ENCODE measurements at regions not wholly inside any gene's neighbourhood (a gene's known extent, or its start where the extent isn't known, plus 50 kb on each side); places are given as distances from the start of the nearest gene placed in this dataset.
"Not testable (repeated sequence)": the region's sequence is repeated elsewhere in the genome, so short reads cannot be mapped to it uniquely, and the experiment has no call there.

GRCh38 chr1:34371179-34371578, 194.5 kb downstream of the C1orf94 start:
- DNase-seq = not testable (repeated sequence)

DNA sequence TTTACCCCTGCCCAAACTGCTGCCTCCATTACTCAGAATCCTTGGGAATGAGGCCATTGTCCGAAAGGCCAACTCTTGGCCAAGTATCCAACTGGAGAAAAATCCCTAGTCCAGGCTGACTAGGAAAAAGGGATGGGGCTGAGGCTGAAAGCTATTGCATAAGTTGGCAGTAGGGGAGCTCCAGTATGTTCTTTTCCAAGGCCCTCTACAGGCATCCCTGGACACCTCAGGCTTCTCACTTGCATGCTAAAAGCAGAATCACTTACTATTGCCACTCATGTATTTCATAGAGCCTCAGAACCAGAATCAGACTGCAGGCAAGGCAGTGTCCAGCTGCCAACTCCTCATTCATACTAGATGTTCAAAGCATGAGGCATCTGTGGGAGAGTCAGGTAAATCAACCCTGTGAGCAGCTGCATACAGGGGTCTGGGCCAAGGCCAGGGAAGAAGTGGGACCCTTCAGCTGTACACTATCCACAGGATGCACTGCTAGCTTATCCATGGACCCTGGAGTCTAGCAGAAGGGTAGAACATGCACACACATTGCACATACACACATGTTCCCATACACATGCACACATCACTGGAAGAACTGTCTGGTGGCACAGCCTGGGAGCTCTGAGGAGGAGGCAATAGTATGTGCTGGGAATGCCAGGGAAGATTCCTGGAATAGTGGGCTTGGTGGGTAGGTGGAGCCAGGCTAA, 195.3 kb downstream of the C1orf94 start:
- DNase-seq = no peak

- no peak for DNase-seq
Observed at GRCh38 chr1:34372891-34373290, 196.2 kb downstream of the C1orf94 start.

DNA sequence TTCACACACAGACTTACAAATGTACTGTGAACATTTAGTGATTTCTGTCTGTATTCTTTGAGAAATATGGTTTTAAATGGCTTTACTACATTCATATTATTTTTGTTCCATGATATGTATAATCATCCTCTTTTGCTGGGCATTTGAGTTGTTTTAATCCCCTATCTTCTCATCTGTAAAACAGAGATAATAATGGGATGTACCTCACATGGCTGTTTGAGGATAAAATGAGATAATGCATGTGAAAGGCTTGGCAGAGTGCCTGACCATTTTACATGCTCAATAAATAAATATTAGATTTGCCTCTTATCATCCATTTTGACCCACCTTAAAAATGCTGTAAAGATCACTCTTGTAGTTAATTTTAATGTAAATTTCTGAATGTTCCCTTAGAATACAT, 197.2 kb downstream of the C1orf94 start:
- no peak for DNase-seq

GRCh38 chr1:34376531-34376930, 199.8 kb downstream of the C1orf94 start:
- no peak for DNase-seq

DNA sequence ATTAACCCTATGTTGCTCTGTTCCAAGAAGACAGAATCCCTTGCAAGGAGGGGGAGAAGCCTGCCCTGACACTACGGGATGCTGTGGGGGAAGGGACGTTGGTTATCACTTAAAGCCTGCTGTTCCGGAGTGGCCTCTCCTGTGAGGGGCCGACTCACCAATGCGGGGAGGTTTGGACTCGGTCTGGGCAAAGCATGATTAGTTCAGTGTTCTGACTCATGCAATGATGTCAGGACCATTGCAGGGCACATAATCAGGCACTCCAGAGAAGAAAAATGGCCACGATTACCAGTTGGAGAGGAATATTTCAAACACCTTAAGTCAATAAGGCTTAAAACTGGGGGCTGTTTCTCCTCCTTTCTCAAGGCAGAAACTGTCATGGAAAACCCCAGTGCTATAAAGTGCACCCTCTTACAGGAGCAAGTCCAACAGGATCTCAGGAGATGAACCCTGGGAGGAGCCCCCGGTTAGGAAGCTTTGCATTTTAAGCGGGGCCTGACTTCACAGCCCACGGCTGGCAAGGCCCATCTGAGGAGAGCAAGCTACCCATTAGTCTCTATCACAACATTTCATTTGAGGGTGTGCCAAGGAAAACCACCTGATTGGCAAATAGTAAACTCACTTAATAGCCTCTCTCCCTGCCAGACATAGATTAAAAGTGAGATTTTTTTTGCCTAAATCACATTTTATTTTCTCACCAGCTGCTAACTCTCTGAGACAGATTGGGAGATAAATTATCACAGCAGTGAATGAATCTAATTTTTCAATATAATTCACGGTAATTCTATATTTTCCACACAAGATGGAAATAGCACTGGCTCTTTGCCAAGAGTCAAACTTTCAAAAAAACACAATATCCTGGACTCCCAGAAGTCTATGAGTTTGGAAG, 202.5 kb downstream of the C1orf94 start:
- DNase-seq = no peak

GRCh38 chr1:34379911-34380310, 203.2 kb downstream of the C1orf94 start:
- DNase-seq = no peak

DNA sequence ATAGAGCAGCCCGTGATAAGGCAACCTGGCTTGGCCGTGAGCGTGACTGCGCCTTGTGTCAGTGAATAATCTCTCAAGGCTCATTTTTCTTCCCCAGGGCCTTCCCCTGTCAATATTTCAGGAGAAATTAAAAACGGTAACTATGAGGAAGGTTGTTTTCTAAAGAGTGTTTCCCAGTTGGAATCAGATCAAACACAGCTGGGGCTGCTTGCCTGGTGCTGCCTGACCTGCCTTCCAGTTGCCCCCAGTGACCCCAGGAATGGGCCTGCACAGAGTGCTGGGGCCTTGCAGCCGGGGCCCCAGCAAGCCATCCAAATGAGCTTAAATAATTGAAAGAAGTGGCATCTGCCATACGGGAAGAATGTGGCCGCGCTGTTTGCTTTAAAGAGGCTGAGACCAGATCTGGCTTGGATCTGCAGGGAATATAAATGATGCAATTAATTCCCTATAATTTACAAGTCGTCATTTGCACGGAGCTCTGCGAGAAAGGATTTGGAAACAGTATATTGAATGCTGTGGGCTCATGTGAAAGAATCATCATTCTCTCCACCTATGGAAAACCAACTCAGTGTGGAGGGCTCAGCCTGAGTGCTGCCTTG, 203.9 kb downstream of the C1orf94 start:
- DNase-seq = no peak

- DNase-seq = no peak
Observed at GRCh38 chr1:34389974-34390373, 213.3 kb downstream of the C1orf94 start.

- no peak for DNase-seq
Observed at GRCh38 chr1:34396042-34396441, 219.3 kb downstream of the C1orf94 start.

GRCh38 chr1:34398241-34398915, 221.7 kb downstream of the C1orf94 start:
- DNase-seq = no peak

DNA sequence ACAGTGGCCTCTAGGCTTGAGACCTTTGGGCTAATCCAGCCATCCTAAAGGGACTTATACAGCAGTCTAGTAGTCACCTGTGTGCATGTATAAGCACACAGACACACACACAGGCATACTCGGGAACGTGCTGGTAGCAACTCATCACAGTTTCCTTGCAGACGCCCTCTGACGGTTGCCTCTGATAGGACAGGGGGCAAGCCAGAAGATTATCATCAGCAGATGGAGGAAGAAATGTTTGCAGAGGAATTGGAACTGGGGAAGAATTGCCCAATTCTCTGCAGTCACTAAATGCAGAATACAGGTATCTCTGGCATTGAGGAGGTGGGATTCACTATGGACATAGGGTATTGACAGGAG, 222.2 kb downstream of the C1orf94 start:
- no peak for DNase-seq

- no peak for DNase-seq
Observed at GRCh38 chr1:34400675-34401074, 224.0 kb downstream of the C1orf94 start.

- no peak for DNase-seq
Observed at GRCh38 chr1:34403156-34403555, 226.4 kb downstream of the C1orf94 start.

DNA sequence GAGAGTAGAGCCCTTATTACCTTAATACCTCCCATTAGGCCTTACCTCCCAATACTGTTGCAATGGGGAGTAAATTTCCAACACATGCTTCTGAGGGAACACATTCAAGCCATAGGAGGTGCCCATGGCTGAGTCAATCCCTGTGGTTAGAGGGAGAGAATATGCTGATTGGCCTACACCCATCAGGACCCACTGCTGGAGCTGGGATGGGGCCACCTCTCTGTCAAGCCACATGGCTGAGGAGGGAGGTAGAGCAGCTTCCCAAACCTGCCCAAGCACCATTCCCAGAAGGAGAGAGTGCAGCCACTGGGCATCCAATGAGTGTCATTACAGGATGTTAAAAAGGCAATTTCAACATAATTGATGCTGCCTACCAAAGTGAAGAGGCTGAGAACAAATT, 228.1 kb downstream of the C1orf94 start:
- DNase-seq = no peak

- no peak for DNase-seq
Observed at GRCh38 chr1:34405266-34405959, 228.7 kb downstream of the C1orf94 start.

GRCh38 chr1:34406377-34406776, 229.7 kb downstream of the C1orf94 start:
- DNase-seq = no peak

DNA sequence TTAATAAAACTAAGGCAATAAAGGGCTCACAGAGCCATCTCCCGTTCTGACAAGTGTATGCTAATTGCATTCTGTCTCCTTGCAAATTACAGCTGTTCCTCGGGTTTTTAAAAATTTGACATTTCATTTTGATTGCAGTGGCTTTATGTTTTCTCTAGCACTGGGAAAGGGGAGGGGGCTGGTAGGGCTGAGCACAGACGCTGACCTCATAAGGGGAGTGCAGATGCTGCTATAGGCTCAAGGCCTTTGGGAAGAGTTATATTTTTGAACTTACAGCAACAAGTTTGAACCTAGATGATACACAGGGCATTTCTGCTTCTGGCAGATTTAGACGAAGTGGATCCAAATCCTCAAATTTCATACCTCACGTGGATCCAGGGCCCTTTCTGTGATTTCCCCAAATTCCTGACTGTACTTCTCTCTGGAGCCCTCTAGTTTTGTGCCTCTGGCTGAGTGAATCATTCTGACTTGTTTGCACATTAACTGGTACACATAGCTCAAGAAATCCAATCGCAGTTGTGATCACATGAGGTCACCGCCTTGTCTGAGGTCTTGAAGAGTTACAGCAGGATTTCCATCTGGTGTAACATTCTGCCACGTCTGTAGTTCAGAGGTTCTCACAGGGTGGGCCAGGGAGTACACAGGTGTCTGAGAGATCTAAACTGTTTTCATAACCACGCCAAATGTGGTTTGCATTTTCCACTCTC, 230.3 kb downstream of the C1orf94 start:
- no peak for DNase-seq

- DNase-seq = no peak
Observed at GRCh38 chr1:34408011-34408410, 231.3 kb downstream of the C1orf94 start.

- DNase-seq = no peak
Observed at GRCh38 chr1:34409689-34410229, 233.1 kb downstream of the C1orf94 start.

- no peak for DNase-seq
Observed at GRCh38 chr1:34412598-34413370, 236.1 kb downstream of the C1orf94 start.

All from stimulated activated CD8-positive, alpha-beta memory T cell treated with anti-CD3 and anti-CD28 coated beads, Interleukin-4, amount 100 ng/mL, for 48 hours (primary cell).